ENCODE measurements at regions not wholly inside any gene's neighbourhood (a gene's known extent, or its start where the extent isn't known, plus 50 kb on each side); places are given as distances from the start of the nearest gene placed in this dataset.
"Not testable (repeated sequence)": the region's sequence is repeated elsewhere in the genome, so short reads cannot be mapped to it uniquely, and the experiment has no call there.

DNA sequence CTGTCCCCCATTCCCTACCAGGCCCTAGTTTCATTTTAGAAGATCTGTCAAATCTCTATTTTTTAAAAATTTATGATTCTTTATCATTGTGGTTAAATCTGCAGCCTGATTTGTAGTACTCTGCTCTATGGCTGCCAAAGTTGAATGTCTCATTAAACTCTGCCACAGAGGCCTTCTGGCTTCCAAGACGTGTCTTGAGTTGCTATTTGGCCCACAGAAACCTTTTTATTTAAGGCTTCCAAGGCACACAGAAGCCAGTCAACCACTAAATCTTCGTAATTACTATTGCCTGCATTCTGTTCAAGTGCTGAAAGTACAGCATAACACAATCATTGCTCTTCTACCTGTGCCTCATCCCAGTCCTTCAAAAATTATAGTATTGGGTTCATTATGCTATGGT, 971.0 kb downstream of the NCAM2 start:
- no peak overlapping the region for H3K4me2 ChIP-seq

DNA sequence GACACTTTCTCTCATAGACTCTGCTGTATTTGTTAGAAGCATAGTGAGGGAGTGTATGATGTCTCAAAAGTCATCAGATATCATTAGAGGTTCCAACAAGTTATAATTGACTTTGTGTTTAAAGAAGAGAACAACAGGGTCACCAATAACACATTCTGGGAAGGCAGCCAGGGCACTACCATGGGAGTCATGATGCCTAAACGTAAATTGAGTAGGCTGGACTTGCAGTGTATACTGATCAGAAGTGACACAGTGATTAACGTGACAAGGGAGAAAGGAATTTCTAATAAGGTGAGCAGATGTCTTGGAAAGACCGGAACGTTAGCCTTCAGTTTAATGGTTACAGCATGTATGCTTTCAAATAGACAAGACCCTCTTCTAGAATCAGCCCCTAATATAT, 973.2 kb downstream of the NCAM2 start:
- no peaks in the 10 kb centered on the region for H3K27me3 ChIP-seq
- no peaks in the 10 kb centered on the region for H4K20me1 ChIP-seq
- H3K9me3 ChIP-seq, result no peaks in the 10 kb centered on the region
- no peak overlapping the region for H3K9ac ChIP-seq
- no peak overlapping the region for H3K4me2 ChIP-seq
- no peaks in the 10 kb centered on the region for H3K4me1 ChIP-seq
- H3K27ac ChIP-seq, result no peak overlapping the region
- TF ChIP-seq Cebpa-rat (IDR thresholded peaks at IDR 0.05), result no peak
- no peaks in the 10 kb centered on the region for H3K36me3 ChIP-seq
- H3K4me3 ChIP-seq, result no peak overlapping the region

More for the DNA sequence above, 971.0 kb downstream of the NCAM2 start:
- H3K36me3 ChIP-seq, result no peaks in the 10 kb centered on the region
- H3K4me3 ChIP-seq, result no peak overlapping the region
- no peak overlapping the region for H3K9ac ChIP-seq
- H3K4me1 ChIP-seq, result no peaks in the 10 kb centered on the region
- no peaks in the 10 kb centered on the region for H4K20me1 ChIP-seq
- no peak overlapping the region for H3K27ac ChIP-seq
- TF ChIP-seq Cebpa-rat (IDR thresholded peaks at IDR 0.05), result no peak
- H3K9me3 ChIP-seq, result peaks cover 6% of the 10 kb centered on the region
- no peaks in the 10 kb centered on the region for H3K27me3 ChIP-seq

DNA sequence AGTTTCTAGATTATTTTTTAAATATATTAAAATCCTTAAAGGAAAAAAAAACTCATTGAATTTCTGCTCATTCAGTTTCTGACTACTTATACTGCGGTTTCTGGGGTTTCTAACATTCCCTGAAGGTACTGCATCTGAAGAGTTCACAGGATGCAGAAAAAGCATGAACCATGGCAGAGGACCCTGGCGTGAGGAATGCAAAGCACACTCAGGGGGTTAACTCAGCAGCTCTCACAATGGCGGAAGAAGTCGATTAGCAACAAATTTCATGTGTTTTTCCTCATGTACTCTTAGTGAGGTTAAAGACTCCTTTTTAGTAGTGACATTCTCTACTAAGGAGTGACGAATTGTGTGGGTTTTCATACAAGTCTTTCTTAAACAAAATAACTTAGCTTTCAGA, 975.6 kb downstream of the NCAM2 start:
- TF ChIP-seq Cebpa-rat (IDR thresholded peaks at IDR 0.05), result no peak
- Histone ChIP-seq H3K4me2 (no peak overlapping the region), H3K4me3 (no peak overlapping the region), H3K9me3 (no peaks in the 10 kb centered on the region), H3K27me3 (no peaks in the 10 kb centered on the region), H3K4me1 (no peaks in the 10 kb centered on the region), H3K36me3 (no peaks in the 10 kb centered on the region), H3K9ac (no peak overlapping the region), H4K20me1 (no peaks in the 10 kb centered on the region), H3K27ac (no peak overlapping the region)

DNA sequence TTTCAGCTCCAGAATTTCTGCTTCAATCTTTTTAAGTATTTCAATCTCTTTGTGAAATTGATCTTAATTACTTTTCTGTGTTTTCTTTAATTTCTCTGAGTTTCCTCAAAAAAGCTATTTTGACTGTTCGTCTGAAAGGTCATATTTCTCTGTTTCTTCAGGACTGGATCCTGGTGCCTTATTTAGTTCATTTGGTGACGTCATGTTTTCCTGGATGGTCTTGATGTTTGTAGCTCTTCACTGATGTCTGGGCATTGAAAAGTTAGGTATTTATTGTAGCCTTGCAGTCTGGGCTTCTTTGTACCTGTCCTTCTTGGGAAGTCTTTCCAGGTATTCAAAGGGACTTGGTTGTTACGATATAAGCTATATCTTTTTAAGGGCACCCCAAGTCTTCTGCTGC, 998.7 kb downstream of the NCAM2 start:
- Histone ChIP-seq H3K36me3 (no peaks in the 10 kb centered on the region), H3K4me1 (peaks cover 14% of the 10 kb centered on the region), H3K9ac (no peak overlapping the region), H3K4me2 (peak overlapping the region; percentile 49), H3K27me3 (no peaks in the 10 kb centered on the region), H3K27ac (no peak overlapping the region; the same call in 1 of the 2 replicates), H4K20me1 (no peaks in the 10 kb centered on the region), H3K4me3 (no peak overlapping the region), H3K9me3 (peaks cover 16% of the 10 kb centered on the region)
- TF ChIP-seq Cebpa-rat (IDR thresholded peaks at IDR 0.05), result no peak

DNA sequence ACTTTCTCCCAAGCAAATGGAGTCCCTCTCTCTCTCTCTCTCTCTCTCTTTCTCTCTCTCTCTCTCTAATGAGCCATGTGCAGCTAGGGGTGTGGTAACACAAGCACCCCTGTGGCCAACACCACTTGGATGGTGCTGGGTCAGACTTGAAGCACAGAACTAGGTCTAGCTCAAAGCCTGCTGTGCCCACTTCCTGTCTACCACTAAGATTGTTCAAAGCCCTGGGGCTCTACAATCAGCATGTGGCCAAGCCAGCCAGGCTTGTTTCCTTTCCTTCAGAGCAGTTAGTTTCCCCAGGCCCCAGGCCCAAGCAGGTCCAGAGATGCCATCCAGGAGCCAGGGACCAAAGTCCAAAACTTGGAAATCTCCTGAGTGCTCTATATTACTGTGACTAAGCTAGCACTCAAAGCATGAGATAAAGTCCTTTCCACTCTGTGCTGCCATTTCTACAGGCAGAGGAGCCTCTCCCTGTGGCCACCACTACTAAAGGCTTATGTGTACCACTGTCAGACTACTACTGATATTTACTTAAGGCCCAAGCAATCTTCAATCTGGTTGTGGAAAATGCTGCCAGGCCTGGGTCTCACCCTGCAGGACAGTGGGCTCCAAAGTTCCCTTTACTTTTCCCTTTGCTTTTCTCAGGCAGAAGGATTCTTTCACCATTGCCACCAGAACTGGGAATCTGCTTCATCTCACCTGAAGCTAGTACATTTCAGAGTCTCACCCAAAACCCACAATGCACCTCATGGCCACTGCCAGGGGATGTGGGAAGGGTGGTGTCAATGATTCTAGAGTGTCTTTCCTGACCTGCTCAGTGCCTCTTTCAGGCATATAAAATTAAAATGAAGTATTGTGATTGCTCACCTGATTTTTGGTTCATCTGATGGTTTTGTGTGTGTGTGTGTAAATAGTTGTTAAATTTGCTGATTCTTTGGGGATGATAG, 999.5 kb downstream of the NCAM2 start:
- H4K20me1 ChIP-seq, result no peaks in the 10 kb centered on the region
- H3K4me1 ChIP-seq, result peaks cover 14% of the 10 kb centered on the region
- no peak for TF ChIP-seq Cebpa-rat (IDR thresholded peaks at IDR 0.05)

DNA sequence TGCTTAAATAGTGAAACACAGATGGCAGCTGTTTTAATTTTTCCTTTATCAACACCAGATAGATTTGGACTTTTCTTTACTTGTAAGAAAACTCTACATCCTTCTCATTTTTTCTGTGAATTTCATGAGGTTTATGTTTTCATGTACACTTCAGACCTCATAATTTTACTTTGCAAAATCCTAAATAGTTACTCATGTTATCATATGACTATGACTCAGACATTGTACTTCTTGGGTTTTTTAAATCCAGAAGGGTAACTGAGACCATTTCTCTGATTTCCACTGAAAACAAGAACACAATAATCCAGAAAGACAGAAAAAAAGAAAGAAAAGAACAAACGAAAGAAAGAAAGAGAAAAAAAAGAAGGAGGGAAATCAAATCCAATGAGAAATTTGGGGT, 1021.6 kb downstream of the NCAM2 start:
- no peaks in the 10 kb centered on the region for H3K36me3 ChIP-seq
- H3K27me3 ChIP-seq, result no peaks in the 10 kb centered on the region
- H3K27ac ChIP-seq, result no peak overlapping the region
- no peak overlapping the region for H3K4me3 ChIP-seq
- no peaks in the 10 kb centered on the region for H4K20me1 ChIP-seq
- no peaks in the 10 kb centered on the region for H3K4me1 ChIP-seq
- no peak for TF ChIP-seq Cebpa-rat (IDR thresholded peaks at IDR 0.05)
- H3K9ac ChIP-seq, result no peak overlapping the region
- no peak overlapping the region for H3K4me2 ChIP-seq
- H3K9me3 ChIP-seq, result peaks cover 17% of the 10 kb centered on the region; the same call in 1 of the 2 replicates

More for the DNA sequence above, 999.5 kb downstream of the NCAM2 start:
- Histone ChIP-seq H3K27ac (peak overlapping the region; percentile 66), H3K4me3 (no peak overlapping the region), H3K4me2 (peak overlapping the region; percentile 49), H3K9me3 (peaks cover 18% of the 10 kb centered on the region), H3K36me3 (no peaks in the 10 kb centered on the region), H3K9ac (no peak overlapping the region), H3K27me3 (no peaks in the 10 kb centered on the region)

DNA sequence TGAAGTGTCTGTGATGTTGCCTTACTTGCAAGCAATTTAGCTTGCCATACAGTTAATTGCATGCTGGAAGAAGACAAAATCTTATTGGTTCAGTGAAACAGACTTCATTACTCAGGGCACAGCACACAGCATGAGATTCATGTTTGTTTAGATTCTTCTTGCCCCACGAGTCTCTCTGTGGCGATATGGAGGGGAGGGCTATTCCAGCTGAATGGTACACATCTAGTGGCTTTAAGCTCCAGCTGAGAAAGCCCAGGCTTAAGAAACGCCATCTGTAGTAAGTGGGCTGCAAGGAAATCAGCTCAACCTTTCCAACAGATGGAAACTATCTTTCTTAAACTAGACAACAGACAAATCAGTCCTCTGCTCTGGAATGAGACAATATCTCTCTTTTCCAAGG, 1022.0 kb downstream of the NCAM2 start:
- Histone ChIP-seq H4K20me1 (no peaks in the 10 kb centered on the region), H3K4me2 (no peak overlapping the region), H3K4me1 (no peaks in the 10 kb centered on the region), H3K4me3 (no peak overlapping the region), H3K9ac (no peak overlapping the region), H3K27me3 (no peaks in the 10 kb centered on the region), H3K27ac (no peak overlapping the region), H3K36me3 (no peaks in the 10 kb centered on the region), H3K9me3 (peaks cover 17% of the 10 kb centered on the region; the same call in 1 of the 2 replicates)
- no peak for TF ChIP-seq Cebpa-rat (IDR thresholded peaks at IDR 0.05)

DNA sequence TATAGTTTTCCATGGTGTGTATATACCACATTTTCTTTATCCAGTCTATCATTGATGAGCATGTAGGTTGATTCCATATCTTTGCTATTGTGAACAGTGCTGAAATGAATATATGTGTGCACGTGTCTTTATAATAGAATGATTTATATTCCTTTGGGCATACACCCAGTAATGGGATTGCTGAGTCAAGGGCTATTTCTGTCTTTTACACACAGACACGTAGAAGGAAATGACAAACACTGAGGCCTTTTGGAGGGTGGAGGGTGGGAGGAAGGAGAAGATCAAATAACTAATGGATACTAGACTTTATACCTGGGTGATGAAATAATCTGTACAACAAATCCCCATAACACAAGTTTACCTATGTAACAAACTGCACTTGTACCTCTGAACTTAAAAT, 1025.7 kb downstream of the NCAM2 start:
- H4K20me1 ChIP-seq, H3K9ac ChIP-seq, H3K27me3 ChIP-seq, H3K4me2 ChIP-seq, H3K27ac ChIP-seq, H3K4me1 ChIP-seq, H3K4me3 ChIP-seq, H3K36me3 ChIP-seq, H3K9me3 ChIP-seq: not testable (repeated sequence)

DNA sequence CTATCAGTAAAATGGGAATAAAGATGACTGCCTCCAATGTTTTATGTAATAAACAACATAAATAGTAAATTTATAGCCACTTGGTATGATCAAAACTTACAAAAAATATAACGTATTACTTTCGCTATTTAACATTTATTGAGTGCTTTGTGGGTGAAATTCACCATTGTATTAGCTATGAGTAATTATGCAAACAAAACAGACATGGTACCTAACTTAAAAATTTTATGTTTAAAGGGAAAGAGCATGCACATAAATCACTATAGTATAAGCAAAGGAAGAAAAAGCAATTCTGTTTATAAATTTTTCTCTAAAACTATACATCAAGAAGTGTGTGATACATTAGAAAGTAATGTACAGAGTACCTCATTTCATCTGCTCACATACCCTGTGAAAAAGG, 1046.2 kb downstream of the NCAM2 start:
- no peaks in the 10 kb centered on the region for H3K4me1 ChIP-seq
- H4K20me1 ChIP-seq, result no peaks in the 10 kb centered on the region
- no peak overlapping the region for H3K27ac ChIP-seq
- no peaks in the 10 kb centered on the region for H3K36me3 ChIP-seq
- no peak for TF ChIP-seq Cebpa-rat (IDR thresholded peaks at IDR 0.05)
- no peak overlapping the region for H3K4me2 ChIP-seq
- no peak overlapping the region for H3K4me3 ChIP-seq
- no peak overlapping the region for H3K9ac ChIP-seq
- H3K27me3 ChIP-seq, result no peaks in the 10 kb centered on the region
- H3K9me3 ChIP-seq, result peaks cover 7% of the 10 kb centered on the region; the same call in 1 of the 2 replicates

DNA sequence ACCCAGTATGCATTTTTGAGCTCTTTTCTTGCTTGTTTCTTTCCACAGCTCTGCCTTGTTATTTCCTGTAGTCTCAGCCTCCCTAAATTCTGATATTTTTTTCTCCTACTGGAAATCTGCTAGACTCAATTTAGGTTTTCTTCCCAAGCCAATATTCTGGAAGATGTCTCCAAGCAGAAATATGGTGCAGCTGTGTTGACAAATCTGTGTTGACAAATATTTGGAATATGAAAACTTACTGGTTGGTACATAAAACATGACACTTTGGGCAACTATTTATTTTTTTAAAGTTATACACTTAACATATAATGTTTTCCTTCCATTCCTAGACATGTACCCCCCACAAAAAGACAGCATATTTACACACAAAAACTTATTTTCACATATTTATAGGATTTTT, 1048.4 kb downstream of the NCAM2 start:
- no peaks in the 10 kb centered on the region for H3K36me3 ChIP-seq
- no peaks in the 10 kb centered on the region for H4K20me1 ChIP-seq
- TF ChIP-seq Cebpa-rat (IDR thresholded peaks at IDR 0.05), result no peak
- no peaks in the 10 kb centered on the region for H3K4me1 ChIP-seq
- no peak overlapping the region for H3K4me2 ChIP-seq
- no peaks in the 10 kb centered on the region for H3K9me3 ChIP-seq
- no peak overlapping the region for H3K9ac ChIP-seq
- no peaks in the 10 kb centered on the region for H3K27me3 ChIP-seq
- no peak overlapping the region for H3K4me3 ChIP-seq
- no peak overlapping the region for H3K27ac ChIP-seq
